Nucleus accumbens (tissue), 56 donors: ENCODE measurements at regions not wholly inside any gene's neighbourhood (a gene's known extent, or its start where the extent isn't known, plus 50 kb on each side); places are given as distances from the start of the nearest gene placed in this dataset.

Source experiments
- DNase-seq, 56 donors: peaks; one replicate each; lab custom pipeline; 2025; lab: John Stamatoyannopoulos, UW

DNA sequence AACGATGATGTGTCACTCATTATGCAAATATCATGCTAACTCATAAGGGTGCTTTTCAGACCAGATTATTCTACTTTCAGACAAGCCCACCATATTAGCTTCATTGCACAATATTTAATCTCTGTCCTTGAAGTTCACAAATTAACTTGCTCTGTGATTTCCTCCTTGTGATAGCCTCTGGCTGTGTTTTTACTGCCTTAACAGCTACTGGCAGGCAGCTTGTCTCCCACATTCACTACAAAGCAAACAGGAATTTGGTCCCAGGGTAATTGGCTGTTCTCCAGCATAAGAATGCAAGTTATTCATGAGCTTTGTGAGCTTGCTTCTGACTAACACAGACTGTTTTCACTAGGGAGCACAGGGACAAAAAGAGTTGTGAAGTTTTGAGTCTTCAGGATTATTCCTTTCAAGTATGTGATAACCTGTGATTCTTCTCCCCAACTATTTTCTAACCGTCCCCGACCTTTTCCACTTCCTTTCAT is 87.9 kb upstream of the HMCN1 start:
- DNase-seq = peak in 8 of 56 donors; percentile 3 to 26 (median 12)

DNA sequence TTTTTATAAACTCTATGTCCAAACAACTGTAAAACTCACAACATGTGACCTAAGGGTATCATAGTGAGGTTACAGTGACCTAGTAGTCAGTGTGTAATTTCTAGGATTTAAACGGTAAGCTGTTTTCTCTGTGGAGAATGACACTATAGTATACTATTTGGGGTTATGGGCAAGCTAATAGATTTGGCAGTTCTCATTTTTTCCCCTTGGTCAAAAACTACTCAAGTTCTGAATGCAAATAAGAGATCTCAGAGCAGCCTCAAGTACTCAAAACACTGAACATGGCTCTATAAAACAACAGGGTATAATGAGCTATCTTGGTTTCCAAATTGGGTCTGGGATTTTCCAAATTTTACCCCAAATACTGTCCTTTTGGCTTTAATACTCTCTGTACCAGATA is 88.5 kb upstream of the HMCN1 start:
- no peak for DNase-seq

DNA sequence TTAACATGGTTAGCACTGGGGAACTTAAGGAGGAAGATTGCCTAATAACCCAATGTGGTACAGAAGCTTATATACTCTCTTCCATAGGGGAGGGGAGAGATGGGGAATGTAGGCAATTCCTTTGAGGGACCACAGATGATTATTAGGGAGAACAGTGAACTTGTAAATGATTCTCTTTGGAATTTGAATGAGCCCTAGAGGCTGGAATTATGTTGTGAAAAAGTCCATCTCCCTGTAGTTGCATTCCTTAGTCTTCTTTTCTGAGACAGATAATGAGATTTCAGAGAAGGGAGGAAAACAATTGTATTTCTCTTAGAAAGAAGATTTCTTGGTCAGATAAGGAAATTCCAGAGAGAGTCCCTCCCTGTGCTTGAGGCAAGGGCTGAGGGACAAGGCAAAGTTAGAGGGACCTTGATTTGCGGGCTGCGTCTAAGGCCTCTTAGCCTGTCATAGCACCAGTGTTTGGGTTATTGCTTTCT is 89.0 kb upstream of the HMCN1 start:
- no peak for DNase-seq

GRCh38 chr1:185644531-185644930 is 89.7 kb upstream of the HMCN1 start:
- no peak for DNase-seq

- DNase-seq = no peak
Observed at GRCh38 chr1:185636848-185637247, 97.3 kb upstream of the HMCN1 start.

- DNase-seq = no peak
Observed at GRCh38 chr1:185634704-185635103, 99.5 kb upstream of the HMCN1 start.

GRCh38 chr1:185632659-185633423 is 101.3 kb upstream of the HMCN1 start:
- DNase-seq = no peak

- no peak for DNase-seq
Observed at GRCh38 chr1:185631843-185632242, 102.3 kb upstream of the HMCN1 start.

DNA sequence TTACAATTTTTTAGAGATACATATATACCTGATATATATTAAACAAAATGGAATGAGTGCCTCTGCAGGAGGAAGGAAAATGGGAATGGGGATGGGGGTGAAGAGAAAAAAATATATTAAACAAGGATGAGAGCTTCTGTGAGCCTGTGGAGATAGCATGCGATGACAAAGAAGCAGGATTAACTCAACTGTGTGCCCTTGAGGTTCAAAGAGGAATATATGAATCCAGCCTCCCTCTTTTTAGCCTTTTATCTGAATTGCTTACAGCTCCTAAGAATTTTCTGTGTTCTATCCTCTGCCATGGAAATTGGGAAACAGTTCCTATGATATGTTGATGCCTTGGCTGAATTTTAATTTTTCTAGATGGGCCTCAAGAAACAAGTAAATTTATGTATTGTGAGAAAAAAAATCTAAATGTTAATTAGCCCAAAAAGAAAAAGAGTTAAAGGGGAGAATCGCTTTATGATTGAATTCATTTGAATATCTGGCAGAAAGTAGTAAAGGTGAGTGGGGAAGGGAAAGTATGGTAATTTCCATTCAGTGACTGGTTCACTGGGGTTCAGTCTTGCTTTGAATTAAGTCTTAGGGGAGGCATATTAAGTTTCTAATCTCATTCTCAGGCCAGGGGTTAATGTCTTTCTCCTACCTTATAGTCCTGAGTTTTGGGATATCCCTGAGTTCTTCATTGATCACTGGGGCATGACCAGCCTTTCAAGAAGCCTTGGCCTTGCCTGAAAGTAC is 106.3 kb upstream of the HMCN1 start:
- DNase-seq = no peak

DNA sequence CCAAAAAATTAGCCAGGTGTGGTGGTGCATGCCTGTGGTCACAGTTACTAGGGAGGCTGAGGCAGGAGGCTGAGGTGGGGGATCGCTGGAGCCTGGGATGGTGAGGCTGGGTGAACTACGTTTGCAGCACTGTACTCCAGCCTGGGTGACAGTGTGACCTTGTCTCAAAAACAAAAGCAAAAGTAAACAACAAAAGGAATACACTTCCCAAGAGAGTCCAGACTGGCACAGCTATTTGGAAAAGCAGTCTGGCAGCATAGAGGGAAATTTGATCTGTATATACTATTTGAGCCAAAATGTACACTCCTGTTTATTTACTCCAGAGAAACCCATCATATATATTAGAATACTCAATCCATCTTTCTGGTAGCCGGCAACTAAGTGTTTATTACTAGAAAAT is 107.0 kb upstream of the HMCN1 start:
- DNase-seq = no peak

DNA sequence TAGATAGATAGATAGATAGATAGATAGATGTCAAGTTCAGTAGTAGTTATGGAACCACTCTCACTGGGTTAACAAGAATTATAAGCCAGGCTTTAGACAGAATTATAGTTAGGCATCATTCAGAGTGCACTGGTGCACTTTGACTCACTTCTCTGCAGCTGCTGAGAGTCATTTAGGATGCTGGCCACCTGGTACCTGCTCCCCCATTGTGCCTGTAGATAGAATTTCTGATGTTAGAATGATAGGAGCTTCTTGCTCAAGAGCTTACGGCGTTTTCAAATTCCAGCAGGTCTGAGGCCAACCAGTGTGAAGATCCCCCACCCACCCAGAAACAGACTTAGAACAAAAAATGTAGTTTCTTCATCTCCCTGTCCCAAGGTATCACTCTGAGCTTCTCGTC is 107.8 kb upstream of the HMCN1 start:
- DNase-seq = no peak

DNA sequence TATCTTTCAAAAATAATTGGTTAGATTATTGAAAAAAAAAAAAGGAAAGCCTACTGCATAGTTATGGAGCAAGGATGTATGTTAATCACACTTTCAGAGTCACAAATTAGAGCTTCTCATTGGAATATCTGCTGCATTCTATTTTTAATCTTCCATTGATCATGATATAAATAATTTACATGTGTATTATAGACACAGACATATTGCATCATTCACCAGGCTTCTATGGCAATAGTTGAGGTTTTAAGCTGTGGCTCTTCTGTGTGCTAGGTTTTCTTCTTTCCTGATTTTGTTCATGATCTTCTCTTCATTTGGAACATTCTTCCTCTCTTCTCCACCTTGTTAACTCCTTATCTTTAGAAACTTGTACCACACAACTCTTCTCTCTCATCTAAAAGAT is 123.2 kb upstream of the HMCN1 start:
- DNase-seq = no peak

- DNase-seq = no peak
Observed at GRCh38 chr1:185608177-185608576, 126.0 kb upstream of the HMCN1 start.

- DNase-seq = no peak
Observed at GRCh38 chr1:185603158-185603557, 131.0 kb upstream of the HMCN1 start.

- DNase-seq = no peak
Observed at GRCh38 chr1:185601189-185601588, 133.0 kb upstream of the HMCN1 start.

GRCh38 chr1:185600641-185601040 is 133.6 kb upstream of the HMCN1 start:
- no peak for DNase-seq

- no peak for DNase-seq
Observed at GRCh38 chr1:185598332-185598731, 135.9 kb upstream of the HMCN1 start.

DNA sequence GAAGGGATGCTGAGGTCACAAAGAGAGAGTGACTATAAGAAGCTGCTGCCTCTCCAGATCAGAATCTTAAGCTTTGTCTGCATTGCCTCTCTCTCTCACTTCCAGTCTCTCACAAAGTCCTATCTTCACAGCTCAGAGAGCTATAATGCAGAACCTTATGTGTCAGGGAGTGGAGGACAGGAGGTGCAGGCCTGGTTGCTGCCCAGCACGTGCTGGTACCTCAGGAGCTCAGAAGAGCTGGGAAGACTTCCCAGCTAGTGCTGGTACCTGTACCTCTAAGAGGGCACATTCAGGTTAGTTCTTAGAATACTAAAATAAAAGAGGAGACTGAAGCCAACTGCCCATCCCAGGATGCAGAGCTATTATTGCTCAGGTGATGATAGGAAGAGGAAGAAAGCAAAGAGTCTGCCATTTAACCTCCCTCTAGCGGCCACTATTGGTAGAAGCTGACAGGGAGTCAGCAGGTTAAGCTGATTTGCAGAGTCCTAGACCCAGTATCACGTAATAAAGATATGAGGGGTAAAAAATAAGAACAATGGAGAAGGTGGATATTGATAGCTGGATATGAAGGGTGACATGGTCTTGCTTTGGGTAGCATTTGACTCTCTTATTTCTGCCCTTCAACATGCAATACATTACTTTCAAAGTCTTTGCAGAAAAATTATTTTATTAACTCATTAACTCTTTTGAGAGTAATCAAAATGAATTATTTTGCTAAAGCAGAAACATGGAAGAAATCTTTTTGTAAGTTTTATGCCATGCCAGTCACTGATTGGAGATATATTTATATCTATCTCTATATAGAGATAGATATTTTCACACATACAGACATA is 138.1 kb upstream of the HMCN1 start:
- peak in 2 of 56 donors; percentile 1 to 9 for DNase-seq

DNA sequence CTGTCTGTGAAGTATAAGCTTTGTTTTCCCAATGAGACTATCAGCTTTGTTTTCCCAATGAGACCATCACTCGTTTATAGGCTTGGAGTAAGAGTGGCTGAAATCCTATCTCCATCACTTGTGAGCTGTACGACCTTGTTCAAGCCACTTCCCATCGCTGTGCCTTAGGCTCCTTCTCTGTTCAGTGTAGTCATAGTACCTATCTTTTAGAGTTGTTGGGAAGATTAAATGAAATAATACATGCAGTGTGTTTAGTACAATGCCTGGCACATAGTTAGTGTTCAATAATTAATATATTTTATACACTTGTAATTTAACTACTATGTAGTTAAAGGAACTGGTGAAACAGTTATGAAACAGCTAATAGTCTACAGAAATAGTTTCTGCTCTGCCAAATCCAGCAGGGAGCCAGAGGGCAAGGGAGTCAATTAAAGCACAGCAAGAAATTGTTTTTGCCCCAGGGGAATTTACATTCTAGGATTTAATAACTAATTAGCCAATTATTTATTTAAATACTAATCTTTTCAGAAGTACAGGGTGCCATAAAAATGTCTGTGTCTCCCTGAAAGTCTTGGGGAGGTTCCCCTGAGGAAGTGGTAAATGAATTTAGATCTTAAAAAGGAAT is 139.3 kb upstream of the HMCN1 start:
- no peak for DNase-seq

GRCh38 chr1:185593271-185593670 is 140.9 kb upstream of the HMCN1 start:
- no peak for DNase-seq
